ENCODE measurements at regions not wholly inside any gene's neighbourhood (a gene's known extent, or its start where the extent isn't known, plus 50 kb on each side); places are given as distances from the start of the nearest gene placed in this dataset.

GRCh38 chr6:91500689-91501303 is 913.9 kb upstream of the MAP3K7 start:
- no peak for TF ChIP-seq POLR2A (IDR thresholded peaks at IDR 0.05; ENCODE audit: low read depth, low read length)
- no peak for TF ChIP-seq TAF1 (IDR thresholded peaks at IDR 0.05; ENCODE audit: borderline replicate concordance, low read depth, low read length)
- TF ChIP-seq POLR2AphosphoS5 (IDR thresholded peaks at IDR 0.05; ENCODE audit: low read depth, low read length), result no peak
